H54 (cell line): ENCODE measurements at regions not wholly inside any gene's neighbourhood (a gene's known extent, or its start where the extent isn't known, plus 50 kb on each side); places are given as distances from the start of the nearest gene placed in this dataset.

Experiments
- DNase-seq: peaks from one replicate; pipeline ENCODE4 v3.0.0; 2011; ENCODE audit warnings: low spot score, mixed read lengths; ENCODE audit not compliant: insufficient read length
- FAIRE-seq: peaks from 3 replicates; lab custom pipeline; 2011; peaks lifted over from hg19 to GRCh38; lab: Jason Lieb, UNC
- POLR2A ChIP-seq: IDR thresholded peaks from 2 replicates; pipeline ENCODE4 v1.6.1; 2011; ENCODE audit warnings: low read depth, mild to moderate bottlenecking, low read length

DNA sequence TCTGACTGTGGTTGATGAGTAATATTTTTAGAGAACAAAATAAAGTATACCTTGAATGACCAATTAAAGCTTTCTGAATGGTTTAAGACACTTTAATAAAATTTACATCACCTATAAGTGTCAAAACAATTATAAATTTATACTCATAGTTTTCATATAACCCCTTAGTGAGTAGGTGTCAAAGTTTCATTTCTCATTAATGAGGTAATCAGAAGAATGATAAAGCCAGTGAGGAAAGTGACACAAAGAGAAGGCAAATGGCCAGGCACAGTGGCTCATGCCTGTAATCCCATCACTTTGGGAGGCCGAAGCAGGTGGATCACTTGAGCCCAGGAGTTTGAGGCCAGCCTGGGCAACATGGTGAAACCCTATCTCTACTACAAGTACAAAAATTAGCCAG, 60.8 kb upstream of the CTLA4 start:
- FAIRE-seq (no peak), DNase-seq (no peak)
- TF ChIP-seq POLR2A = no peak

DNA sequence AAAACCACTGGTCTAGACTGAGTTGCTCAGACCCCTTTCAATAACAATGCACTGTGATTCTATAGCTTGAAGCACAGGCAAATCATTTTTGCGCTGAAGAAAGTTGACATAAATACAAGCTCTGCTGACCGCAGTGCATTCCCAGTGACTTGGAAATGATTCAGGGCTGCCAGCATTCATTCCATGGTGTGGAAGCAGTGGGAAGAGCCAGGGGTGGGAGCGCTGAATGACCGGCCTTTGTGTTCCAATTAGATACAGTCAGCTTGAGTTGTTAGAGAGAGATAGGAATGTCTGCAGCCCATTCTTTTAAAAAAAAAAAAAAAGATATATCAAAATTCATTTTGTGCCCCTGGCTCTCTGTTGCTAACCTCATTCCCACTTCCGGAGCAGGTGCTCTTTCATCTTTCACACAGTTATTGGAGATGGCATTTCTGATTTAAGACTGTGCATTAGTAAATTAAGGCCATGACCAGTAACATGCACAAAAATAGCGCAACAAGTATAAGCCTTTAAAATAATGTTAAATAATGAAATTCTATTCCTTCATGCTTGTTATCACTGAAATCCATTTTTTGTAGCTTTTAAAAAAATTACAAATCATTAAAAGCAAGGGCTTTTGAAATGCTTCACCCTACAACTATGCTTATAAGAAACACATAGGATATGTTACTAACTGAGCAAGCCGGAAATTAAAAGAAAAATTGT, 59.4 kb upstream of the CTLA4 start:
- TF ChIP-seq POLR2A = no peak
- peak; percentile 86 for FAIRE-seq
- no peak for DNase-seq

DNA sequence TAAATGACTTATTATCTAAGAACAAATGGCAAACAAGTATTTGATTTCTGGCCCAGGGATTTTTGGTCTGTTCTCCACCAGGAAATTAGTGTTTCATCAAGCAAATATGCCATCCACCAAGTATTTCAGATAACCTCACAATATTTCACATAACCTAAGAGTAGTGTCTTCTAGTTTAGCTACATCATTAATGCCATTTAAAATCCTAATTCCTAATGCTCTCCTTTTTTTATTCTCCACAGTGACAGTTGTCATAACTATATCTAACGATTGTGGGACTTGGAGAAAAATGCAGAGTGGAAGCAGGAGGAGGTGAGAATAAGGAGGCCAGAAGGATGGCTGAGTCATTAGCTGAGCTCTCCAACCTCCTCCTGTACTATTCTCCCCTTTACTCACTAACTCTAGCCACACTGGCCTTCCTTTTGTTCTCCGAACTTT, 58.5 kb upstream of the CTLA4 start:
- TF ChIP-seq POLR2A = no peak
- FAIRE-seq (peak; percentile 61), DNase-seq (no peak)

DNA sequence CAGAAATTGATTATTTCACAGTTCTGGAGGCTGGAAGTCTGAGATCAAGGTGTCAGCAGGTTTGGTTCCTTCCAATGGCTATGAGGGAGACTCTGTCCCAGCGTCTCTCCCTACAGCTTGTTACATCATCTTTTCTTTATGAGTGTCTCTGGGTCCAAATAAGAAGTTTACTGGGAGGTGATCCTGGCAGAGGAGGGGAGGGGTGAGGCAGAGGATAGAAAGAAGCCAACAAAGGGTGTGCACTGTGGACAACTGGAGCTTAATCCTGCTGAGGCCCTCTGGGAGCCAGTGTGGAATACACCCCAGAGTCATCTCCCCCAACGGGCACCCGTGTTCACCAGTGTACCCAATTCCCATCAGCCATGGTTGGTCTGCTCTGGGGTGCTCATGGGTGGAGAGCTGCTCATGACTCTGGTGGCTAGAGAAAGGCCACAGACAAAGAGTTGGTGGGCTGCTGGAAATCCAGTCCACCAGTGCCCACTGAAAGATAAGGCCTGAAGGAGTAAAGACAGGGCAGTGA, 57.5 kb upstream of the CTLA4 start:
- no peak for FAIRE-seq
- no peak for DNase-seq
- no peak for TF ChIP-seq POLR2A

DNA sequence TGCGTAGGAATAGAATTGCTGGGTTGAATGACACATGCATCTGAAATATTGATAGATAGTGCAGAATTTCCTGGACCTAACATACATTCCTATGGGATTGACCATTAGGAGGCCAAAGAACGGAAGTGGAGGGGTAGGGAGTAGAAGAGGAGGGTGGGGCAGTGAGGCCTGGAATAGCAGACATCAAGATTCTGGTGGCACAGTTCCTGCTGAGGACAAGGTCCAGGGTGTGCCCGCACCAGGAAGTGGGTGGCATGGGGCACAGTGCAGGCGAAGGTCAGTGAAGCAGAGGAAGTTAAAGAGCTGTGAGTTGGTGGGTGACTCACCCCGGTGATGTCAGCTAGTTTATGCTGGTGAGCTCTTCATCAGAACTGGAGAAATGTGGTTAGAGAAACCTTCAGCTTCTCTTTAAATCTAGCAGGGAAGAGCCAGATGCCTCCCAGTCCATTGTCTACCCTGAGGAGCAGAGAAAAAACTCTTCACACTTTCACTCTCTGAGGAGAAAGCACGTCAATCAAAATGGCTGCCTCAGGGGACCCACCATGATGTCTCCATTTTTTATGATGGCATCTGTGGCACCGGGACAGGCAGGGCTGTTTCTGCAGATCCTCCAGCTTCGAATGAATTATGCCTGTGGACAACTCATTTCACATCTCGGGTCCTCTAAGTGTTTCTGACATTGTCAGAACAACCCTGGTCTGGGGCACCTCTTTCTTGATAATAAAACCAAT, 55.9 kb upstream of the CTLA4 start:
- peak; percentile 94 for FAIRE-seq
- peak; percentile 67 for DNase-seq
- TF ChIP-seq POLR2A = no peak

DNA sequence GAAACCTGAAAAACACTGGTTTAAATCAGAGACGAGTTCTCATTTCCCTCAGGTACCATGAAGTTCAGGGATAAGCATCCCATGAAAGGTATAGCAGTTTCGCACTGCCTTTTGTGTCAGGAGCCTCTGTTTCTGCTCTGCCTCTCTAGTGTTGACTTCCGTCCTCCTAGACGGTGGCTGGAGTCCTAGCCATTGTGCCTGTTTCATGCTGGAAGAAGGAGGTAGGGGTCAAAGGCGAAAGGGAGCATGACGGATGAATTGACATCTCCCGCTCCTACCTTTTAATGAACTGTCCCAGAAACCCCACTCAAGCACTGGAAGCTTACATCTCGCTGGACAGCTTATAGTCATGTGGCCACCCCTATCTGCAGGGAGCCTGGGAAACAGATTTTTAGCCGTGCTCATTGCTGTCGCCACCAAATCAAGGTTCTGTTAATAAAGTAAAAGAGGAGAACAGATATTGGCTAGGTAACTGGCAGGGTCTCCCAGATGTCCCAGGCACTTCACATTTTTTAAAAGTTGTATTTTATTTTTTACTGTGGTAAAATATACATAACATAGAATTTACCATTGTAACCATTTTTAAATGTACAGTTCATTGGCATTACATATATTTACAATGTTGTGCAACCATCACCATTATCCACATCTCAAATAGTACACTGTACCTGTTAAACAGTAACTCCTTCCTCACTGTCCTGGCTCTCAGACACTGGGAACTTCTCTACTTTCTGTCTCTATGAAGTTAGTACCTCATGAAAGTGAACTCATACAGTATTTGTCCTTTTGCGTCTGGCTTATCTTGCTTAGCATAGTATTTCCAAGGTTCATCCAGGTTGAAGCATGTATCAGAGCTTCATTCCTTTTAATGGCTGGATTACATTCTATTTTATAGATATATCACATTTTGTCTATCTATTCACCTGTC, 55.0 kb upstream of the CTLA4 start:
- DNase-seq (no peak), FAIRE-seq (no peak)
- no peak for TF ChIP-seq POLR2A

DNA sequence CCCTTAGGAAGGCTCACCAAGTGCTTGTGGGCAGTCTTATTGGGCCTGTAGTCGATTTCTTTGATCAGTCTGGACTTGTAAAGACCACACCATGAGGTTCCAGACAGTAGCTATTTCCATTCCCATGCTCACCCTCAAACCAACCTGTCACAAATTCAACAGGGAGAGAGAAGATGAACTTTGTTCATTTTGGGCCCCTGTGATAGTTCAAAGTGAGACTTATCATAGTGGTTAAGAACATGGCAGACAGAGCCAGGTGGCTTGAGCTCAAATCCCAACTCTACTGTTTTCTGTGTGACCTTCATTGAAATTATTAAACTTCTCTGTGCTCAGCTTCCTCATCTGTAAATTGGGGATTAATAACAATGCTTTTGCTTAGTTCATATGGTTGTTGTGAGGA, 53.9 kb upstream of the CTLA4 start:
- no peak for TF ChIP-seq POLR2A
- DNase-seq = no peak
- FAIRE-seq = no peak

DNA sequence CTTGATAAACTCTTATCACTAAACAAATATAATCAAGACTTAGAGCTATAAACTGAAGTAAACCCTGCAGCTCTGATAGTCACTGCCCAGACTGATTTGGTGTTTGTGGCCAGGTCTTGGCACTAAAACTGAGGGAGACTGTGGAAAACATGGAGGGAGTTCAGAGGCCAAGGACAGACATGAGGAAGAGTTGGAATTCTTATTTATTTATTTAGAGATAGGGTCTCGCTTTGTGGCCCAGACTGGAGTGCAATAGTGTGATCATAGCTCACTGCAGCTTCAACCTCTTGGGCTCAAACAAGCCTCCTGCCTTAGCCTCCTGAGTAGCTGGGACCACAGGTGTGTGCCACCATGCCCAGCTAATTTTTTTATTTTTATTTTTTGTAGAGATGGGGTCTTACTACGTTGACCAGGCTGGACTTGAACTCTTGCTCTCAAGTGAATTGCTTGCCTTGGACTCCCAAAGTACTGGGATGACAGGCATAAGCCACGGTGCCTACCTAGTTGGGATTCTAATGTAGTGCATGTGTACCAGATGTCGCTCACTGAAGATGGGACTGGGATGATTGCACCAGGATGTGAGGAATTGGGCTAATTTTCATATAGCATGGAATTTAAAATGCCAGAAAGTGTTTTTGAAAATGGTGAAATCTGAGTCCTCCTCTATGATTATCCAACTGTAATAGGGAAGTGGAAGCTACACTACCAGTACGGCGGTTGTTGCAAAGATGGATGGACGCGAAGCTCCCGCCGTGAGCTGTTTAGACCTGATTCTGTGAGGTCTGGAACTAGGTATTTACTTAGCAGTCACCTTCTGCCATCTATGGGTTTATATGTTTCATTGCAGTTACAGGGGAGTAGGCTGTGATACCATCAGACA, 52.7 kb upstream of the CTLA4 start:
- FAIRE-seq = peak; percentile 30
- no peak for TF ChIP-seq POLR2A
- DNase-seq = peak; percentile 44

DNA sequence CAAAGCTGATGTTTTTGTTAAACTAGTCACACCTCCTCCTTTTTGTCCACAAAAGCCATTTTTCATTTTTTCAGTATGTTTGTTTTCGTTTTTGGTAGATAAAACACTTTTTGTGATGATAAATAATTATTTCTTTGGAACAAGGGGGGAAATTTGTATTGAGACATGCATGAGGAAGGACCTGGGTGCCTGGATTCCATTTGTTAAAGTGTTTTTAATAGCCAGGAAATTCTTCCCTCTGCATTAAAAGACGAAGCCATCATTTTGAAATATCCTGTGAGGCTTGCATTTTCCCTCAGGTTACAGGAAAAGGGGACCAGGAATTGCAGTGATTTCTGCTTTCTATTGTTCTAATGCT, 52.1 kb upstream of the CTLA4 start:
- FAIRE-seq (no peak), DNase-seq (no peak)
- TF ChIP-seq POLR2A = no peak

DNA sequence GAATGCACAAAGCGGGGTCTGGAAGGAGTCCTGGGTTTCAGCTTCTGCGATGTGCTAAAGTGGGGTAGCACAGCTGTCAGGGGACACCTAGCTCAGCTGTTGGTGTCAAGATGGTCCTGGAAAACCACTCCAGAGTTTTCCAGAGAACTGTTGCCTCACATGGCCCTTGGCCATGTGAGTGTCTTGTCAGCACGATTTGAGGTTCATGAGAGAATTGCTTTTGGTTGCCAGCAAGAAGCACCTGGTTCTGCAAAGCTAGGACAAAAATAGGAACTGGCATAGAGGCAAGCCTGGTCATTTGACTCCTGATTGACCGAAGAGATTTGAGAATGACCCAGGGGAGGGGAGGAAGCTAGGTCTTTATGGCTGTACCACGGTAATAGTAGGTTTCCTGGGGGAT, 50.4 kb upstream of the CTLA4 start:
- TF ChIP-seq POLR2A = no peak
- no peak for DNase-seq
- no peak for FAIRE-seq
